ENCODE measurements at regions not wholly inside any gene's neighbourhood (a gene's known extent, or its start where the extent isn't known, plus 50 kb on each side); places are given as distances from the start of the nearest gene placed in this dataset.
"Not testable (repeated sequence)": the region's sequence is repeated elsewhere in the genome, so short reads cannot be mapped to it uniquely, and the experiment has no call there.

GRCh38 chr18:67766930-67767329, 250.4 kb upstream of the DSEL start:
- Histone ChIP-seq H3K27me3 (ENCODE audit: control insufficient read depth, insufficient read depth, low read length) (no peaks in the 10 kb centered on the region), H3K27ac (ENCODE audit: low read depth, low read length) (no peak overlapping the region), H3K36me3 (ENCODE audit: control insufficient read depth, insufficient read depth, low read length) (no peaks in the 10 kb centered on the region), H3K4me3 (ENCODE audit: low read length) (no peak overlapping the region), H3K9ac (ENCODE audit: low read length) (no peak overlapping the region), H3K4me1 (ENCODE audit: control insufficient read depth, insufficient read depth, low read length) (no peaks in the 10 kb centered on the region)

GRCh38 chr18:67752211-67752610, 235.7 kb upstream of the DSEL start:
- H3K4me3 ChIP-seq (ENCODE audit: low read length); H3K4me1 ChIP-seq (ENCODE audit: control insufficient read depth, insufficient read depth, low read length); H3K36me3 ChIP-seq (ENCODE audit: control insufficient read depth, insufficient read depth, low read length); H3K9ac ChIP-seq (ENCODE audit: low read length); H3K27me3 ChIP-seq (ENCODE audit: control insufficient read depth, insufficient read depth, low read length); H3K27ac ChIP-seq (ENCODE audit: low read depth, low read length): not testable (repeated sequence)

- Histone ChIP-seq H3K36me3 (ENCODE audit: control insufficient read depth, insufficient read depth, low read length) (no peaks in the 10 kb centered on the region), H3K27ac (ENCODE audit: low read depth, low read length) (no peak overlapping the region), H3K4me1 (ENCODE audit: control insufficient read depth, insufficient read depth, low read length) (no peaks in the 10 kb centered on the region), H3K27me3 (ENCODE audit: control insufficient read depth, insufficient read depth, low read length) (no peaks in the 10 kb centered on the region), H3K9ac (ENCODE audit: low read length) (no peak overlapping the region), H3K4me3 (ENCODE audit: low read length) (no peak overlapping the region)
Measured at GRCh38 chr18:67742954-67743353, 226.4 kb upstream of the DSEL start.

- Histone ChIP-seq H3K4me3 (ENCODE audit: low read length) (no peak overlapping the region), H3K36me3 (ENCODE audit: control insufficient read depth, insufficient read depth, low read length) (no peaks in the 10 kb centered on the region), H3K9ac (ENCODE audit: low read length) (no peak overlapping the region), H3K27me3 (ENCODE audit: control insufficient read depth, insufficient read depth, low read length) (no peaks in the 10 kb centered on the region), H3K4me1 (ENCODE audit: control insufficient read depth, insufficient read depth, low read length) (no peaks in the 10 kb centered on the region), H3K27ac (ENCODE audit: low read depth, low read length) (no peak overlapping the region)
Measured at GRCh38 chr18:67742525-67742924, 226.0 kb upstream of the DSEL start.

- Histone ChIP-seq H3K27ac (ENCODE audit: low read depth, low read length) (no peak overlapping the region), H3K9ac (ENCODE audit: low read length) (no peak overlapping the region), H3K27me3 (ENCODE audit: control insufficient read depth, insufficient read depth, low read length) (no peaks in the 10 kb centered on the region), H3K4me3 (ENCODE audit: low read length) (no peak overlapping the region), H3K4me1 (ENCODE audit: control insufficient read depth, insufficient read depth, low read length) (no peaks in the 10 kb centered on the region), H3K36me3 (ENCODE audit: control insufficient read depth, insufficient read depth, low read length) (no peaks in the 10 kb centered on the region)
Measured at GRCh38 chr18:67735506-67735905, 219.0 kb upstream of the DSEL start.

GRCh38 chr18:67733088-67733487, 216.6 kb upstream of the DSEL start:
- Histone ChIP-seq H3K27me3 (ENCODE audit: control insufficient read depth, insufficient read depth, low read length) (no peaks in the 10 kb centered on the region), H3K4me1 (ENCODE audit: control insufficient read depth, insufficient read depth, low read length) (no peaks in the 10 kb centered on the region), H3K9ac (ENCODE audit: low read length) (no peak overlapping the region), H3K36me3 (ENCODE audit: control insufficient read depth, insufficient read depth, low read length) (no peaks in the 10 kb centered on the region), H3K27ac (ENCODE audit: low read depth, low read length) (no peak overlapping the region), H3K4me3 (ENCODE audit: low read length) (no peak overlapping the region)

GRCh38 chr18:67731851-67732250, 215.3 kb upstream of the DSEL start:
- H3K4me1 ChIP-seq (ENCODE audit: control insufficient read depth, insufficient read depth, low read length): no peaks in the 10 kb centered on the region
- H3K9ac ChIP-seq (ENCODE audit: low read length): no peak overlapping the region
- no peaks in the 10 kb centered on the region for H3K36me3 ChIP-seq (ENCODE audit: control insufficient read depth, insufficient read depth, low read length)
- H3K27me3 ChIP-seq (ENCODE audit: control insufficient read depth, insufficient read depth, low read length): no peaks in the 10 kb centered on the region
- H3K27ac ChIP-seq (ENCODE audit: low read depth, low read length): no peak overlapping the region
- no peak overlapping the region for H3K4me3 ChIP-seq (ENCODE audit: low read length)

GRCh38 chr18:67730886-67731285, 214.4 kb upstream of the DSEL start:
- Histone ChIP-seq H3K9ac (ENCODE audit: low read length) (no peak overlapping the region), H3K36me3 (ENCODE audit: control insufficient read depth, insufficient read depth, low read length) (no peaks in the 10 kb centered on the region), H3K27me3 (ENCODE audit: control insufficient read depth, insufficient read depth, low read length) (no peaks in the 10 kb centered on the region), H3K4me3 (ENCODE audit: low read length) (no peak overlapping the region), H3K4me1 (ENCODE audit: control insufficient read depth, insufficient read depth, low read length) (no peaks in the 10 kb centered on the region), H3K27ac (ENCODE audit: low read depth, low read length) (no peak overlapping the region)

GRCh38 chr18:67728364-67728763, 211.8 kb upstream of the DSEL start:
- Histone ChIP-seq H3K4me3 (ENCODE audit: low read length) (no peak overlapping the region), H3K4me1 (ENCODE audit: control insufficient read depth, insufficient read depth, low read length) (no peaks in the 10 kb centered on the region), H3K27me3 (ENCODE audit: control insufficient read depth, insufficient read depth, low read length) (no peaks in the 10 kb centered on the region), H3K9ac (ENCODE audit: low read length) (no peak overlapping the region), H3K27ac (ENCODE audit: low read depth, low read length) (no peak overlapping the region), H3K36me3 (ENCODE audit: control insufficient read depth, insufficient read depth, low read length) (no peaks in the 10 kb centered on the region)

- H3K27me3 ChIP-seq (ENCODE audit: control insufficient read depth, insufficient read depth, low read length): no peaks in the 10 kb centered on the region
- no peak overlapping the region for H3K27ac ChIP-seq (ENCODE audit: low read depth, low read length)
- no peaks in the 10 kb centered on the region for H3K36me3 ChIP-seq (ENCODE audit: control insufficient read depth, insufficient read depth, low read length)
- H3K4me1 ChIP-seq (ENCODE audit: control insufficient read depth, insufficient read depth, low read length): no peaks in the 10 kb centered on the region
- no peak overlapping the region for H3K9ac ChIP-seq (ENCODE audit: low read length)
- no peak overlapping the region for H3K4me3 ChIP-seq (ENCODE audit: low read length)
Measured at GRCh38 chr18:67726882-67727281, 210.4 kb upstream of the DSEL start.

GRCh38 chr18:67717800-67718199, 201.3 kb upstream of the DSEL start:
- H3K4me1 ChIP-seq (ENCODE audit: control insufficient read depth, insufficient read depth, low read length): no peaks in the 10 kb centered on the region

GRCh38 chr18:67715567-67715966, 199.0 kb upstream of the DSEL start:
- Histone ChIP-seq H3K36me3 (ENCODE audit: control insufficient read depth, insufficient read depth, low read length) (no peaks in the 10 kb centered on the region), H3K27me3 (ENCODE audit: control insufficient read depth, insufficient read depth, low read length) (no peaks in the 10 kb centered on the region), H3K27ac (ENCODE audit: low read depth, low read length) (no peak overlapping the region), H3K9ac (ENCODE audit: low read length) (no peak overlapping the region), H3K4me3 (ENCODE audit: low read length) (no peak overlapping the region), H3K4me1 (ENCODE audit: control insufficient read depth, insufficient read depth, low read length) (no peaks in the 10 kb centered on the region)

More at GRCh38 chr18:67717800-67718199, 201.3 kb upstream of the DSEL start:
- H3K27ac ChIP-seq (ENCODE audit: low read depth, low read length): no peak overlapping the region
- no peak overlapping the region for H3K4me3 ChIP-seq (ENCODE audit: low read length)
- no peak overlapping the region for H3K9ac ChIP-seq (ENCODE audit: low read length)
- no peaks in the 10 kb centered on the region for H3K27me3 ChIP-seq (ENCODE audit: control insufficient read depth, insufficient read depth, low read length)
- H3K36me3 ChIP-seq (ENCODE audit: control insufficient read depth, insufficient read depth, low read length): no peaks in the 10 kb centered on the region

GRCh38 chr18:67710639-67711038, 194.1 kb upstream of the DSEL start:
- H3K4me1 ChIP-seq (ENCODE audit: control insufficient read depth, insufficient read depth, low read length): no peaks in the 10 kb centered on the region
- no peak overlapping the region for H3K4me3 ChIP-seq (ENCODE audit: low read length)
- no peaks in the 10 kb centered on the region for H3K36me3 ChIP-seq (ENCODE audit: control insufficient read depth, insufficient read depth, low read length)
- H3K9ac ChIP-seq (ENCODE audit: low read length): no peak overlapping the region
- no peak overlapping the region for H3K27ac ChIP-seq (ENCODE audit: low read depth, low read length)
- H3K27me3 ChIP-seq (ENCODE audit: control insufficient read depth, insufficient read depth, low read length): no peaks in the 10 kb centered on the region
